ENCODE measurements at regions not wholly inside any gene's neighbourhood (a gene's known extent, or its start where the extent isn't known, plus 50 kb on each side); places are given as distances from the start of the nearest gene placed in this dataset.

GRCh38 chr6:164398647-164399046, 910.8 kb downstream of the C6orf118 start:
- H3K9me3 ChIP-seq: no peaks in the 10 kb centered on the region; the same call in 1 of the 2 replicates
- Mint-ChIP-seq H3K4me3 (ENCODE audit: unreplicated experiment) (no peak overlapping the region), H3K4me1 (ENCODE audit: low read depth, unreplicated experiment) (no peaks in the 10 kb centered on the region), H3K36me3 (ENCODE audit: insufficient read depth, unreplicated experiment) (no peaks in the 10 kb centered on the region), H3K27me3 (ENCODE audit: insufficient read depth, unreplicated experiment) (peaks cover 2% of the 10 kb centered on the region), H3K9me3 (ENCODE audit: unreplicated experiment) (no peaks in the 10 kb centered on the region), H3K27ac (ENCODE audit: unreplicated experiment) (no peak overlapping the region)
- DNase-seq: no peak
- H3K4me3 ChIP-seq (ENCODE audit: low read depth, low read length): no peak overlapping the region
- ChIA-PET CTCF (no interaction called here), POLR2A (no interaction called here)
- H3K27me3 ChIP-seq (replicated peaks; ENCODE audit: control insufficient read depth, insufficient read depth, low read length): no peaks in the 10 kb centered on the region
- no peaks in the 10 kb centered on the region for H3K36me3 ChIP-seq (ENCODE audit: control insufficient read depth, insufficient read depth, low read length)
- intact Hi-C loops (cut with micrococcal nuclease; ENCODE audit: unreplicated experiment): no loop called here
- BruUV-seq (replicated peaks): no TSS peak
- TF ChIP-seq CTCF (IDR thresholded peaks at IDR 0.05; ENCODE audit: insufficient read depth in 1 of 2, low read depth in 1 of 2, low read length in 1 of 2, severe bottlenecking in 1 of 2, unreplicated experiment in 1 of 2): no peak
- H3K4me1 ChIP-seq: no peaks in the 10 kb centered on the region

GRCh38 chr6:164396071-164397047, 913.0 kb downstream of the C6orf118 start:
- Histone ChIP-seq H3K36me3 (ENCODE audit: control insufficient read depth, insufficient read depth, low read length) (no peaks in the 10 kb centered on the region), H3K9me3 (no peaks in the 10 kb centered on the region; the same call in 1 of the 2 replicates), H3K4me1 (no peaks in the 10 kb centered on the region), H3K27me3 (replicated peaks; ENCODE audit: control insufficient read depth, insufficient read depth, low read length) (no peaks in the 10 kb centered on the region), H3K4me3 (ENCODE audit: low read depth, low read length) (no peak overlapping the region)
- BruUV-seq (replicated peaks): no TSS peak
- ChIA-PET POLR2A (no interaction called here), CTCF (no interaction called here)
- Mint-ChIP-seq H3K27ac (ENCODE audit: unreplicated experiment) (no peak overlapping the region), H3K9me3 (ENCODE audit: unreplicated experiment) (no peaks in the 10 kb centered on the region), H3K27me3 (ENCODE audit: insufficient read depth, unreplicated experiment) (no peaks in the 10 kb centered on the region), H3K4me3 (ENCODE audit: unreplicated experiment) (no peak overlapping the region), H3K36me3 (ENCODE audit: insufficient read depth, unreplicated experiment) (no peaks in the 10 kb centered on the region), H3K4me1 (ENCODE audit: low read depth, unreplicated experiment) (no peaks in the 10 kb centered on the region)
- DNase-seq: no peak
- TF ChIP-seq CTCF (IDR thresholded peaks at IDR 0.05; ENCODE audit: insufficient read depth in 1 of 2, low read depth in 1 of 2, low read length in 1 of 2, severe bottlenecking in 1 of 2, unreplicated experiment in 1 of 2): no peak
- intact Hi-C loops (cut with micrococcal nuclease; ENCODE audit: unreplicated experiment): no loop called here

DNA sequence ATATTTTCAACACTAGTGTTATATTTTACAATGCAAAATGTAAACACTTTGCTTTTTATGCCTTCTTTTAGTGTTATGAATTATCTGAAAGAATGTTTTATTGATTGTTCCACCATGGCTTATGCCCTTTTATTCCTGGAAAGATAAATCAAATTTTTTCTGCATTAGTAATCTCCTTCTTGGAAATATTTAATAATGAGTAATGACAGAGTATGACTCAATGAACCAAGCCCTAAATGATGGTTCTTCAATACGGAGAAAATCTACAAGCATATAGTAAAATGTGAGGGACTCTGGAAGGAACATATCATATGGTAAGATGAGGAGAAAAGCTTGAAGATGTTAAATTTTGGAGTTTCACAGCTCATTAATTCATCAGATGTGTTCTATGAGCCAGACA, 929.6 kb downstream of the C6orf118 start:
- no peak overlapping the region for H3K4me3 ChIP-seq (ENCODE audit: low read depth, low read length)
- no peaks in the 10 kb centered on the region for H3K4me1 ChIP-seq
- no TSS peak for BruUV-seq (replicated peaks)
- Mint-ChIP-seq H3K36me3 (ENCODE audit: insufficient read depth, unreplicated experiment) (no peaks in the 10 kb centered on the region), H3K4me1 (ENCODE audit: low read depth, unreplicated experiment) (no peaks in the 10 kb centered on the region), H3K4me3 (ENCODE audit: unreplicated experiment) (no peak overlapping the region), H3K27ac (ENCODE audit: unreplicated experiment) (no peak overlapping the region), H3K9me3 (ENCODE audit: unreplicated experiment) (no peaks in the 10 kb centered on the region), H3K27me3 (ENCODE audit: insufficient read depth, unreplicated experiment) (peaks cover 2% of the 10 kb centered on the region)
- ChIA-PET CTCF (no interaction called here), POLR2A (no interaction called here)
- intact Hi-C loops (cut with micrococcal nuclease; ENCODE audit: unreplicated experiment): no loop called here
- H3K36me3 ChIP-seq (ENCODE audit: control insufficient read depth, insufficient read depth, low read length): no peaks in the 10 kb centered on the region
- no peak for TF ChIP-seq CTCF (IDR thresholded peaks at IDR 0.05; ENCODE audit: insufficient read depth in 1 of 2, low read depth in 1 of 2, low read length in 1 of 2, severe bottlenecking in 1 of 2, unreplicated experiment in 1 of 2)
- no peaks in the 10 kb centered on the region for H3K27me3 ChIP-seq (replicated peaks; ENCODE audit: control insufficient read depth, insufficient read depth, low read length)
- no peak for DNase-seq
- no peaks in the 10 kb centered on the region for H3K9me3 ChIP-seq

All from Caco-2 (cell line).